Progenitor cell of endocrine pancreas (in vitro differentiated cells): ENCODE measurements at regions not wholly inside any gene's neighbourhood (a gene's known extent, or its start where the extent isn't known, plus 50 kb on each side); places are given as distances from the start of the nearest gene placed in this dataset.

Experiments used
- DNase-seq: peaks from one replicate; pipeline ENCODE4 v3.0.0; 2021; ENCODE audit warnings: low spot score; ENCODE audit not compliant: unreplicated experiment
- H3K27ac Mint-ChIP-seq: 2 replicates; pipeline ENCODE4 v1.8.0; 2021; ENCODE audit warnings: mild to moderate bottlenecking, moderate library complexity, mixed read lengths
- H3K27me3 Mint-ChIP-seq: 2 replicates; pipeline ENCODE4 v1.8.0; 2021; ENCODE audit warnings: mixed read lengths
- H3K36me3 Mint-ChIP-seq: 2 replicates; pipeline ENCODE4 v1.8.0; 2022; ENCODE audit warnings: mixed read lengths; ENCODE audit not compliant: insufficient read depth
- H3K4me1 Mint-ChIP-seq: 2 replicates; pipeline ENCODE4 v1.8.0; 2021; ENCODE audit warnings: low read depth, mixed read lengths
- H3K4me3 Mint-ChIP-seq: 2 replicates; pipeline ENCODE4 v1.8.0; 2021; ENCODE audit warnings: low read depth, mild to moderate bottlenecking, moderate library complexity, mixed read lengths
- H3K9me3 Mint-ChIP-seq: 2 replicates; pipeline ENCODE4 v1.8.0; 2021; ENCODE audit warnings: low read depth, mixed read lengths
- CTCF ChIP-seq: fragments of 200-600 bp; sonication (generic); IDR thresholded peaks from one replicate; pipeline ENCODE4 v1.5.0; 2021; ENCODE audit warnings: antibody characterized with exemption, mild to moderate bottlenecking; ENCODE audit not compliant: unreplicated experiment

GRCh38 chr6:48891308-48891707 lies 571.7 kb downstream of the MMUT start:
- Mint-ChIP-seq H3K27ac (no peak overlapping the region), H3K27me3 (no peaks in the 10 kb centered on the region), H3K9me3 (peaks cover 4% of the 10 kb centered on the region), H3K4me1 (no peaks in the 10 kb centered on the region), H3K36me3 (no peaks in the 10 kb centered on the region), H3K4me3 (no peak overlapping the region)
- no peak for TF ChIP-seq CTCF
- DNase-seq, result no peak

- Mint-ChIP-seq H3K27ac (no peak overlapping the region), H3K4me3 (no peak overlapping the region), H3K9me3 (peaks cover 4% of the 10 kb centered on the region), H3K4me1 (no peaks in the 10 kb centered on the region), H3K36me3 (no peaks in the 10 kb centered on the region), H3K27me3 (no peaks in the 10 kb centered on the region)
- no peak for DNase-seq
- TF ChIP-seq CTCF, result no peak
Measured at GRCh38 chr6:48889429-48889828, 573.6 kb downstream of the MMUT start.

GRCh38 chr6:48883116-48883515 lies 579.9 kb downstream of the MMUT start:
- no peak overlapping the region for H3K4me3 Mint-ChIP-seq
- H3K36me3 Mint-ChIP-seq, result no peaks in the 10 kb centered on the region
- peaks cover 4% of the 10 kb centered on the region for H3K4me1 Mint-ChIP-seq
- H3K27me3 Mint-ChIP-seq, result no peaks in the 10 kb centered on the region
- no peak for TF ChIP-seq CTCF
- H3K9me3 Mint-ChIP-seq, result no peaks in the 10 kb centered on the region
- DNase-seq, result no peak
- no peak overlapping the region for H3K27ac Mint-ChIP-seq

GRCh38 chr6:48881551-48881950 lies 581.5 kb downstream of the MMUT start:
- DNase-seq, result no peak
- H3K27ac Mint-ChIP-seq, result no peak overlapping the region
- H3K36me3 Mint-ChIP-seq, result no peaks in the 10 kb centered on the region
- H3K4me3 Mint-ChIP-seq, result no peak overlapping the region
- H3K4me1 Mint-ChIP-seq, result peaks cover 4% of the 10 kb centered on the region
- no peak for TF ChIP-seq CTCF
- H3K9me3 Mint-ChIP-seq, result no peaks in the 10 kb centered on the region
- H3K27me3 Mint-ChIP-seq, result no peaks in the 10 kb centered on the region

- H3K4me3 Mint-ChIP-seq, result no peak overlapping the region
- no peaks in the 10 kb centered on the region for H3K4me1 Mint-ChIP-seq
- no peak for TF ChIP-seq CTCF
- no peak overlapping the region for H3K27ac Mint-ChIP-seq
- no peaks in the 10 kb centered on the region for H3K36me3 Mint-ChIP-seq
- H3K9me3 Mint-ChIP-seq, result peaks cover 7% of the 10 kb centered on the region
- no peaks in the 10 kb centered on the region for H3K27me3 Mint-ChIP-seq
- DNase-seq, result no peak
Measured at GRCh38 chr6:48869595-48869994, 593.5 kb downstream of the MMUT start.

- TF ChIP-seq CTCF, result no peak
- Mint-ChIP-seq H3K9me3 (peaks cover 9% of the 10 kb centered on the region), H3K27me3 (no peaks in the 10 kb centered on the region), H3K27ac (no peak overlapping the region), H3K36me3 (no peaks in the 10 kb centered on the region), H3K4me3 (no peak overlapping the region), H3K4me1 (no peaks in the 10 kb centered on the region)
- DNase-seq, result no peak
Measured at GRCh38 chr6:48866682-48867081, 596.4 kb downstream of the MMUT start.
